ENCODE measurements at regions not wholly inside any gene's neighbourhood (a gene's known extent, or its start where the extent isn't known, plus 50 kb on each side); places are given as distances from the start of the nearest gene placed in this dataset.
A peak's percentile ranks its signal among the peaks of the same experiment; 100 is the strongest.

DNA sequence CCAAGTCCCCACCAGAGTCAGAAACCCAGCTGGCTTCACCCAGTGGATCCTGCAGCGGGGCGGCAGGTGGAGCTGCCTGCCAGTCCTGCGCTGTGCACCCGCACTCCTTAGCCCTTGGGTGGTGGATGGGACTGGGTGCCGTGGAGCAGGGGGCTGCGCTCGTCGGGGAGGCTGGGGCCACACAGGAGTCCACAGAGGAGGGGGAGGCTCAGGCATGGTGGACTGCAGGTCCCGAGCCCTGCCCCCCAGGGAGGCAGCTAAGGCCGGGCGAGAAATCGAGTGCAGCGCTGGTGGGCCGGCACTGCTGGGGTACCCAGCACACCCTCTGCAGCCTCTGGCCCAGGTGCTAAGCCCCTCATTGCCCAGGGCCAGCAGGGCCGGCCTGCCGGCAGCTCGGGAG, 144.6 kb upstream of the MGAT5 start:
- Histone ChIP-seq H3K27ac (no peak overlapping the region), H3K4me3 (no peak overlapping the region), H3K27me3 (no peaks in the 10 kb centered on the region), H3K9me3 (peaks cover 4 to 6% of the 10 kb centered on the region in 2 donors), H3K36me3 (no peaks in the 10 kb centered on the region), H3K4me1 (no peaks in the 10 kb centered on the region)
- TF ChIP-seq, protein P1, sequence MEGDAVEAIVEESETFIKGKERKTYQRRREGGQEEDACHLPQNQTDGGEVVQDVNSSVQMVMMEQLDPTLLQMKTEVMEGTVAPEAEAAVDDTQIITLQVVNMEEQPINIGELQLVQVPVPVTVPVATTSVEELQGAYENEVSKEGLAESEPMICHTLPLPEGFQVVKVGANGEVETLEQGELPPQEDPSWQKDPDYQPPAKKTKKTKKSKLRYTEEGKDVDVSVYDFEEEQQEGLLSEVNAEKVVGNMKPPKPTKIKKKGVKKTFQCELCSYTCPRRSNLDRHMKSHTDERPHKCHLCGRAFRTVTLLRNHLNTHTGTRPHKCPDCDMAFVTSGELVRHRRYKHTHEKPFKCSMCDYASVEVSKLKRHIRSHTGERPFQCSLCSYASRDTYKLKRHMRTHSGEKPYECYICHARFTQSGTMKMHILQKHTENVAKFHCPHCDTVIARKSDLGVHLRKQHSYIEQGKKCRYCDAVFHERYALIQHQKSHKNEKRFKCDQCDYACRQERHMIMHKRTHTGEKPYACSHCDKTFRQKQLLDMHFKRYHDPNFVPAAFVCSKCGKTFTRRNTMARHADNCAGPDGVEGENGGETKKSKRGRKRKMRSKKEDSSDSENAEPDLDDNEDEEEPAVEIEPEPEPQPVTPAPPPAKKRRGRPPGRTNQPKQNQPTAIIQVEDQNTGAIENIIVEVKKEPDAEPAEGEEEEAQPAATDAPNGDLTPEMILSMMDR (IDR thresholded peaks at IDR 0.05) = no peak
- TF ChIP-seq POLR2AphosphoS5 (IDR thresholded peaks at IDR 0.05) = no peak
- TF ChIP-seq POLR2A (IDR thresholded peaks at IDR 0.05) = no peak
- intact Hi-C loops (cut with DNase I; ENCODE audit: low total_unique reads) = no loop called here
- DNase-seq (ENCODE audit: low spot score in 2 of 2) = no peak

DNA sequence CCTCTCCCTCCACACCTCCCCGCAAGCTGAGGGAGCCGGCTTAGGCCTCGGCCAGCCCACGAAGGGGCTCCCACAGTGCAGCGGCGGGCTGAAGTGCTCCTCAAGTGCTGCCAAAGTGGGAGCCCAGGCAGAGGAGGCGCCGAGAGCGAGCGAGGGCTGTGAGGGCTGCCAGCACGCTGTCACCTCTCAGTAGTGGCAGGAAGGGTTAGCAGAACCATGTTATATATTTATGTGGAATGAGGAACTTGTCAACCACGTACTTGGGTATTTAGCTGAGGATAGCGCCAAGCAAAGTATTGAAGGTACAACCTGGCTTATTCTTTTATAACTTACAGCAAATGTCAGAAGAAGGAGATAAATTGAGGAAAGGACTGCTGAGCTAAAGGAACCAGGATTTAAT, 144.1 kb upstream of the MGAT5 start:
- TF ChIP-seq, protein P1 (IDR thresholded peaks at IDR 0.05) = no peak
- TF ChIP-seq POLR2A (IDR thresholded peaks at IDR 0.05) (no peak), POLR2AphosphoS5 (IDR thresholded peaks at IDR 0.05) (no peak)
- Histone ChIP-seq H3K4me1 (no peaks in the 10 kb centered on the region), H3K4me3 (no peak overlapping the region), H3K36me3 (no peaks in the 10 kb centered on the region), H3K27ac (no peak overlapping the region), H3K9me3 (peaks cover 4 to 6% of the 10 kb centered on the region in 2 donors), H3K27me3 (no peaks in the 10 kb centered on the region)
- DNase-seq (ENCODE audit: low spot score in 2 of 2) = no peak
- intact Hi-C loops (cut with DNase I; ENCODE audit: low total_unique reads) = no loop called here

DNA sequence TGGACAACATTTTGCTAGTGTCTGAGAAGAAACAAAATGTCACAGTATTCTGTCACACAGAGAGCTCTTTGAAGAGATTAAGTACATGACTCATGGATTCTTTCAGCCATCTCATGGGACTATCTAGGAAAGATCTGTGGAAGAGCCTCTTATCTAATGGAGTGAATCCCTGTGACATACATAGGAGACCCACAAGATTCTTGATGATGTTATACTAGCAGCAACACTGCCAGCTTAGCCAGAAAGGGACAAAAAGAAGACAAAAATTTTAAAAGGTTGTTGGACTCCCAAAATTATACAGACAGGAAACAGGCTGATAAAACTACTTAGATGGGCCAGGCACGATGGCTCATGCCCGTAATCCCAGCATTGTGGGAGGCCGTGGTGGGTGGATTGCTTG, 143.3 kb upstream of the MGAT5 start:
- TF ChIP-seq, protein P1 (IDR thresholded peaks at IDR 0.05) = no peak
- TF ChIP-seq POLR2A (IDR thresholded peaks at IDR 0.05) (no peak), POLR2AphosphoS5 (IDR thresholded peaks at IDR 0.05) (no peak)
- DNase-seq (ENCODE audit: low spot score in 2 of 2) = no peak
- H3K9me3 ChIP-seq = peaks cover 4 to 6% of the 10 kb centered on the region in 2 donors
- H3K27me3 ChIP-seq = no peaks in the 10 kb centered on the region
- no peaks in the 10 kb centered on the region for H3K4me1 ChIP-seq
- H3K4me3 ChIP-seq = no peak overlapping the region
- no peaks in the 10 kb centered on the region for H3K36me3 ChIP-seq
- H3K27ac ChIP-seq = no peak overlapping the region
- intact Hi-C loops (cut with DNase I; ENCODE audit: low total_unique reads) = no loop called here

DNA sequence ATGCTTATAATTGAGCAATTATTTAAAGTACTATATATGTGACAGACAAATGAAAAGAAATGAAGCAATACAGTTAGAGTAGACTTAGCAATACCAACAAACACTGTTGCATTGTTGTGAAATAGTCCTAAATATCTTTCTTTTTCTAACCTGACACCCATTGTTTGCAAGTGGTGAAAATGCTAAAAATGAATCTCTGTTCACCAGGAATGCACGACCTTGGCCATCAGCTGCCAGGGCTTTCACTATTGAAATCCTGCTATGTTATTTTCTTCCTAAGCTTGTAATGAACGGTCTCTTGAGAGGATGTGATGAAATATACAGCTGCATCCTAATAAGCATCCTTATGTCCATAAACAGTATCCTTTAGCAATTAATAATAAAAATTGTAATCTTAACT, 136.2 kb upstream of the MGAT5 start:
- Histone ChIP-seq H3K4me3 (no peak overlapping the region), H3K36me3 (no peaks in the 10 kb centered on the region), H3K27ac (no peak overlapping the region), H3K9me3 (no peaks in the 10 kb centered on the region), H3K4me1 (no peaks in the 10 kb centered on the region), H3K27me3 (no peaks in the 10 kb centered on the region)
- DNase-seq (ENCODE audit: low spot score in 2 of 2) = no peak
- intact Hi-C loops (cut with DNase I; ENCODE audit: low total_unique reads) = no loop called here
- TF ChIP-seq POLR2AphosphoS5 (IDR thresholded peaks at IDR 0.05) (no peak), POLR2A (IDR thresholded peaks at IDR 0.05) (no peak)
- TF ChIP-seq, protein P1 (IDR thresholded peaks at IDR 0.05) = no peak

DNA sequence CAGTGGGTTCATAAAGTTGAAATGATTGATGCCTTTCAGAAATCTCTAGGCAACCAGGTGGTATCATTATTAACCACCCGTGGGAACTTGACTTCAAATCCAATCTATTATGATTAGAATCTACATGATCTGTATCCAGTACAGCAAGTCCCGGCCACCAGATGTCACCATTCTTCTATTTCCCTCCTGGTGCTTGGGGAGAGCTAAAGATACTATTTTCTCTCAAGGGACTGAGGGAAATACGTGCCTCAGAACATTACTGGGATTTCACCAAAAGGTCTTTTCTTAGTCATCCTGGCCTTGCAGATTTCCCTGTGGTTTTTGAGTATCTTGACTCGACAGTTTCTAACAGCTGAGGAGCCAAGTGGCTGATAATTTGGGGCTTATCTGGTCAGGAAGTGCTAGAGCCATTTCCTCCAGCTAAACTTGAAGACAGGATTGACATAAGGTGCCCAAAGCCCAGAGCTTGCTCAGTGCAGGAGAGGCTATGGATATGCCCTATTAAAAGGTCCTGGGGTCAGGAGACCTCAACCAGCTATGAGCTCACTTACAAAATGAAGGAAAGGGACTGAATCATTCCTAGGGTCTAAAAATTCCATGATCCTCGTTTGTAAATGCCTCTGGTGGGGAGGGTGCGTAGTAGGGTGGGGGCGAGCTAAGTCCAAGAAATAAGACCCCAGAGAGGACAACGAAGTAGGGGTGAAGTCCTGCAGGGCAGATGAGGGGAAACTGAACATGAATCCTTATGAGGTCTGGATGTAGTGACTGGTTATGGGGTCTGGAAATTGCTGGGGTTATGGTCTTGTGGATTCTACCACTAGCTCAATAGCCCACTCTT, 135.4 kb upstream of the MGAT5 start:
- peak; percentile 72 to 84 for DNase-seq (ENCODE audit: low spot score in 2 of 2)
- Histone ChIP-seq H3K4me1 (no peaks in the 10 kb centered on the region), H3K36me3 (no peaks in the 10 kb centered on the region), H3K9me3 (no peaks in the 10 kb centered on the region), H3K27ac (peak overlapping the region; percentile 65 to 94), H3K4me3 (peak overlapping the region in 1 of 3 donors; percentile 4), H3K27me3 (no peaks in the 10 kb centered on the region)
- TF ChIP-seq POLR2A (IDR thresholded peaks at IDR 0.05) (no peak), POLR2AphosphoS5 (IDR thresholded peaks at IDR 0.05) (peak in 2 of 3 donors; percentile 52 to 60)
- TF ChIP-seq, protein P1 (IDR thresholded peaks at IDR 0.05) = peak; percentile 69 to 91 (median 79)
- intact Hi-C loops (cut with DNase I; ENCODE audit: low total_unique reads) = no loop called here
